ENCODE measurements at regions not wholly inside any gene's neighbourhood (a gene's known extent, or its start where the extent isn't known, plus 50 kb on each side); places are given as distances from the start of the nearest gene placed in this dataset.

DNA sequence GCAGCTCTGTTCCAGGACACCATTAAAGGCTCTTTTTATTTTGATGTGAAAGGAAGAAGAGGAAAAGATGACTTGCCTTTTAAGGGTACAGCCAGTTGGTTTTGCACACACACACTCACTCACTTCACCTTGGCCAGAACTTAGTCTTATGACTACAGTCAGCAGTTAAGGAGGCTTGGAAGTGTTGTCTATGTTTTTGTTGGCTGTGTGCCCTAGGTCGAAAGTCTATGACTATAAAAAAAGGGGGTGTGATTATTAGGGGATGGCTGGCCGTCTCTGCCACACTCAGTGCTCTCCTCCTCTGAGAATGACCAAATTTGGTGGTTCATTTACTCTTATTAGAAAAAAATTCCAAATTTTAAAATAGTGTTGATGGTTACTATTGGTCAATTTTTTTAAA, 139.5 kb upstream of the OTX2 start:
- Histone ChIP-seq H3K36me3 (ENCODE audit: control insufficient read depth, insufficient read depth, low read length) (no peaks in the 10 kb centered on the region), H3K27me3 (ENCODE audit: control insufficient read depth, insufficient read depth, low read length) (no peaks in the 10 kb centered on the region), H3K4me3 (ENCODE audit: low read depth, low read length) (no peak overlapping the region)
- ChIA-PET POLR2A (no interaction called here), CTCF (no interaction called here)
- no peak for TF ChIP-seq CTCF (IDR thresholded peaks at IDR 0.05; ENCODE audit: insufficient read depth, low read depth, low read length)
- no peak for DNase-seq (ENCODE audit: low read depth)

DNA sequence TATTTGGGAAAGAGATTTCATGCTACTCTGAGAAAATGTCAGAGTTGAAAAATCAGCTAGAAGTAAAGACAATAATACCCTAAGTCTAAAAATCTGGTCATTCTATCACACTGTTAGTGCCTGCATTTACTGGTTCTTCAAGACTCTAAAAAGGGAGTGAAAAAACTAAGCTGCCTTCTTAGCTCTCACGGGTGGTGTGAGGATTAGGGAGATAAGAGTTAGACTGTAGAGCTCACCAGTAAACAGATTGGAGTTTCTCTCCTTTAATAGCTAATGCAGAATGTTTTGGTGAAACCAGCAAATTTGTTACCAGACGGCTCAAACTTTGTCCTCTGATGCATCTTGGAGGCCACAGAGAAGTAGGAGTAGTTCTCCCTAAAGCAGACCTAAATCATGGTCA, 135.0 kb upstream of the OTX2 start:
- ChIA-PET CTCF (no interaction called here), POLR2A (no interaction called here)
- no peak for DNase-seq (ENCODE audit: low read depth)
- TF ChIP-seq CTCF (IDR thresholded peaks at IDR 0.05; ENCODE audit: insufficient read depth, low read depth, low read length) = no peak
- H3K36me3 ChIP-seq (ENCODE audit: control insufficient read depth, insufficient read depth, low read length) = no peaks in the 10 kb centered on the region
- H3K27me3 ChIP-seq (ENCODE audit: control insufficient read depth, insufficient read depth, low read length) = no peaks in the 10 kb centered on the region
- H3K4me3 ChIP-seq (ENCODE audit: low read depth, low read length) = no peak overlapping the region

DNA sequence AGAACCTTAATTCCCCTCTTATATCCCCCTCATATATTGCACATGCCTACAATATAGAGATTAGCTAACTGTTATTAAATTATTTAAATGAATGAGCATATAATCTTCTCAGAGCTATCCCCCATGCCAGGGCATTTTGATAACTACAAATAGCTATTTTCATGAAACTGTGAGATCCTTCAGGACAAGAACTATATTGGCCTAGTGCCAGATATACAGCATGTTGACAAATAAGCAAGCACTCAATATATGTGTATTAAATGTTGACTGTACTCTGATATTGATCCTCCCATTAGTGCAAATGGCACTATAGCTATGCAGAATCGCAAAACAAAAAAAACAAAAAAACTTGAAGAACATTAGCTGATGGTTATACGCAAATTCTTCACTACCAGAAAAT, 134.1 kb upstream of the OTX2 start:
- H3K36me3 ChIP-seq (ENCODE audit: control insufficient read depth, insufficient read depth, low read length) = no peaks in the 10 kb centered on the region
- POLR2A ChIA-PET = no interaction called here
- no peaks in the 10 kb centered on the region for H3K27me3 ChIP-seq (ENCODE audit: control insufficient read depth, insufficient read depth, low read length)
- CTCF ChIA-PET = no interaction called here
- H3K4me3 ChIP-seq (ENCODE audit: low read depth, low read length) = no peak overlapping the region
- TF ChIP-seq CTCF (IDR thresholded peaks at IDR 0.05; ENCODE audit: insufficient read depth, low read depth, low read length) = no peak
- DNase-seq (ENCODE audit: low read depth) = no peak

DNA sequence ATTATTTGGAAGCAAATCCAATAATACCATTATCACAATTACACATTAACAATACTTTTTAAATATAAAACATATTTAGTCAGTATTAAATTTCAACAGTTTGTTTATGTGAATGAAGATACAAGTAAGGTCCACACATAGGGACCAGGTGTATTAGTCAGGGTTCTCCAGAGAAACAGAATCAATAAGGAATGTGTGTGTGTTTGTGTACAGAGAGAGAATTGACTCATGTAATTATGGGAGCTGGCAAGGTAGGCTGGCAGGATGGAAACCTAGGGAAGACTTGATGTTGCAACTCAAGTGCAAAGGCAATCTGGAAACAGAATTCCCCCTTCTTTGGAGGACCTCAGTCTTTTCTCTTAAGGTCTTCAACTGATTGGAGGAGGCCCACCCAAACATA, 123.2 kb upstream of the OTX2 start:
- ChIA-PET POLR2A (no interaction called here), CTCF (no interaction called here)
- DNase-seq (ENCODE audit: low read depth) = no peak
- no peak for TF ChIP-seq CTCF (IDR thresholded peaks at IDR 0.05; ENCODE audit: insufficient read depth, low read depth, low read length)
- Histone ChIP-seq H3K27me3 (ENCODE audit: control insufficient read depth, insufficient read depth, low read length) (no peaks in the 10 kb centered on the region), H3K36me3 (ENCODE audit: control insufficient read depth, insufficient read depth, low read length) (no peaks in the 10 kb centered on the region), H3K4me3 (ENCODE audit: low read depth, low read length) (no peak overlapping the region)

DNA sequence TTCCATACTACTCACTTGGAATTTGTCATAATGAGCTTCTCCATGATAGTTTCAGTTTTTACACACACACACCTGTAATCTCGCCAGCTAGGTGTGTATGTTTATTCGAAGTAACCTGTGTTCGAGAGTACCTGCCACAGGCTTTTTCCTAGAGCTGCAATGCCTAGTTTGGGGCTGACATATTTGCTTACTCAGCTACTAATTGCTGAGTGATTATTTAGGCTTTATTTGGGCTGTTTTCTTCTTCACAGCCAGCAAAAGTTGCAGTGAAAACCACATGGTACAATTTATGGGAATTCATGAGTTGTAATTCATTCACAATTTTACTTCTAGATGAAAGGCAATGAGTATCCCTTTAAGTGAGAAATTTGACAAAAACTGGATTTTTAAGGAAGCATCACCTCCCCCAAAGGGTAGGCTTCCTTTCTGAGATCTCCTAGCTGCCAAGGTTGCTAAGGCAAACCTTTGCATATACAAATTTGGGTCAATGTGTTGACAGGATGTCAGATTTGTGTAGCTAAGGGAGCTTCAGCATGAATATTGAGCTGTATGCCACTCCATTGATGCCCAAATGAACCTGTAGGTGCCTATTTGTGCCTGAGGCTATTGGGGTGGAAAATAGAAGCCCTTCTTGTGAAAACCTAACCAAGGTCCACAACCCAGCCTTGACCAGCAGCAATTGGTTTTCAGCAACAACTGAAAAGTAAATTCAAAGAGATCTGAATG, 108.7 kb upstream of the OTX2 start:
- ChIA-PET CTCF (no interaction called here), POLR2A (no interaction called here)
- H3K36me3 ChIP-seq (ENCODE audit: control insufficient read depth, insufficient read depth, low read length) = no peaks in the 10 kb centered on the region
- no peaks in the 10 kb centered on the region for H3K27me3 ChIP-seq (ENCODE audit: control insufficient read depth, insufficient read depth, low read length)
- no peak for DNase-seq (ENCODE audit: low read depth)
- H3K4me3 ChIP-seq (ENCODE audit: low read depth, low read length) = no peak overlapping the region
- no peak for TF ChIP-seq CTCF (IDR thresholded peaks at IDR 0.05; ENCODE audit: insufficient read depth, low read depth, low read length)

All from BJ (cell line).